GM18907 (cell line): ENCODE measurements at regions not wholly inside any gene's neighbourhood (a gene's known extent, or its start where the extent isn't known, plus 50 kb on each side); places are given as distances from the start of the nearest gene placed in this dataset.
"Not testable (repeated sequence)": the region's sequence is repeated elsewhere in the genome, so short reads cannot be mapped to it uniquely, and the experiment has no call there.

Source experiments
- ATAC-seq: cut with Tn5 transposase; IDR thresholded peaks from one replicate; pipeline ENCODE4 v1.9.1; 2021; ENCODE audit warnings: mild to moderate bottlenecking, moderate library complexity; ENCODE audit not compliant: unreplicated experiment

- no peak for ATAC-seq
Measured at GRCh38 chr5:155594270-155594669, 580.7 kb downstream of the KIF4B start.

GRCh38 chr5:155595791-155596190, 582.2 kb downstream of the KIF4B start:
- no peak for ATAC-seq

- no peak for ATAC-seq
Measured at GRCh38 chr5:155598552-155598951, 585.0 kb downstream of the KIF4B start.

GRCh38 chr5:155605920-155606319, 592.4 kb downstream of the KIF4B start:
- no peak for ATAC-seq

- ATAC-seq: peak; percentile 77
Measured at GRCh38 chr5:155616779-155617392, 603.3 kb downstream of the KIF4B start.

GRCh38 chr5:155619688-155620087, 606.1 kb downstream of the KIF4B start:
- ATAC-seq: no peak

- ATAC-seq: no peak
Measured at GRCh38 chr5:155620821-155621410, 607.4 kb downstream of the KIF4B start.

GRCh38 chr5:155624597-155625241, 611.2 kb downstream of the KIF4B start:
- no peak for ATAC-seq

GRCh38 chr5:155625315-155625714, 611.8 kb downstream of the KIF4B start:
- ATAC-seq: no peak

GRCh38 chr5:155625897-155626543, 612.5 kb downstream of the KIF4B start:
- no peak for ATAC-seq

- no peak for ATAC-seq
Measured at GRCh38 chr5:155626592-155626991, 613.0 kb downstream of the KIF4B start.

GRCh38 chr5:155628346-155628745, 614.8 kb downstream of the KIF4B start:
- ATAC-seq: no peak

GRCh38 chr5:155629597-155629996, 616.0 kb downstream of the KIF4B start:
- no peak for ATAC-seq

- no peak for ATAC-seq
Measured at GRCh38 chr5:155631116-155631515, 617.6 kb downstream of the KIF4B start.

- no peak for ATAC-seq
Measured at GRCh38 chr5:155633338-155633957, 619.9 kb downstream of the KIF4B start.

- ATAC-seq: no peak
Measured at GRCh38 chr5:155649666-155650065, 636.1 kb downstream of the KIF4B start.

GRCh38 chr5:155655569-155655968, 642.0 kb downstream of the KIF4B start:
- no peak for ATAC-seq

- ATAC-seq: no peak
Measured at GRCh38 chr5:155661859-155662258, 648.3 kb downstream of the KIF4B start.

- ATAC-seq: no peak
Measured at GRCh38 chr5:155665361-155665760, 651.8 kb downstream of the KIF4B start.

GRCh38 chr5:155672001-155672400, 655.0 kb upstream of the SGCD start:
- not testable (repeated sequence) for ATAC-seq

- no peak for ATAC-seq
Measured at GRCh38 chr5:155676967-155677366, 650.0 kb upstream of the SGCD start.
